HEK293T (cell line): ENCODE measurements at regions not wholly inside any gene's neighbourhood (a gene's known extent, or its start where the extent isn't known, plus 50 kb on each side); places are given as distances from the start of the nearest gene placed in this dataset.

Experiments
- CTCF ChIA-PET: fragments of 350-600 bp; formaldehyde crosslinking; extraction: SDS; loops from one replicate; lab custom pipeline; 2021; ENCODE audit warnings: antibody characterized with exemption, inconsistent platforms; lab: Yijun Ruan, JAX
- POLR2A ChIA-PET: fragments of 350-600 bp; formaldehyde crosslinking; extraction: SDS; loops from one replicate; lab custom pipeline; 2020; ENCODE audit warnings: antibody characterized with exemption, inconsistent platforms; lab: Yijun Ruan, JAX
- DNase-seq: peaks from one replicate; pipeline ENCODE4 v3.0.0; 2012; ENCODE audit warnings: mixed read lengths; ENCODE audit errors: extremely low spot score
- ARNT ChIP-seq: fragments of 450-650 bp; IDR thresholded peaks from 2 replicates; pipeline ENCODE4 v1.6.1; 2017; ENCODE audit warnings: mild to moderate bottlenecking
- BHLHE40 ChIP-seq: fragments of 450-650 bp; IDR thresholded peaks from 2 replicates; pipeline ENCODE4 v1.6.1; 2016; ENCODE audit warnings: mild to moderate bottlenecking, moderate library complexity, borderline replicate concordance
- CTBP1 ChIP-seq: fragments of 450-650 bp; IDR thresholded peaks from 2 replicates; pipeline ENCODE4 v1.6.1; 2016; ENCODE audit warnings: borderline replicate concordance
- ELF4 ChIP-seq: fragments of 450-650 bp; IDR thresholded peaks from 2 replicates; pipeline ENCODE4 v1.6.1; 2017; ENCODE audit warnings: antibody characterized with exemption
- FOXA1 ChIP-seq: fragments of 450-650 bp; IDR thresholded peaks from 2 replicates; pipeline ENCODE4 v1.6.1; 2016; ENCODE audit warnings: mild to moderate bottlenecking
- FOXK2 ChIP-seq: fragments of 450-650 bp; IDR thresholded peaks from 2 replicates; pipeline ENCODE4 v1.6.1; 2016; ENCODE audit warnings: mild to moderate bottlenecking
- FOXM1 ChIP-seq: fragments of 450-650 bp; IDR thresholded peaks from 2 replicates; pipeline ENCODE4 v1.6.1; 2017; ENCODE audit warnings: mild to moderate bottlenecking, borderline replicate concordance
- HDGF ChIP-seq: fragments of 450-650 bp; IDR thresholded peaks from 2 replicates; pipeline ENCODE4 v1.6.1; 2017; ENCODE audit warnings: antibody characterized with exemption, borderline replicate concordance
- L3MBTL2 ChIP-seq: fragments of 450-650 bp; conservative IDR thresholded peaks from 2 replicates; pipeline ENCODE4 v1.6.1; 2016; ENCODE audit warnings: mild to moderate bottlenecking
- LEF1 ChIP-seq: fragments of 450-650 bp; IDR thresholded peaks from 2 replicates; pipeline ENCODE4 v1.6.1; 2017; ENCODE audit warnings: mild to moderate bottlenecking, borderline replicate concordance
- NFRKB ChIP-seq: fragments of 450-650 bp; IDR thresholded peaks from 2 replicates; pipeline ENCODE4 v1.6.1; 2016; ENCODE audit warnings: mild to moderate bottlenecking, moderate library complexity
- SP1 ChIP-seq: fragments of 450-650 bp; IDR thresholded peaks from 2 replicates; pipeline ENCODE4 v1.6.1; 2017
- SUZ12 ChIP-seq: fragments of 450-650 bp; IDR thresholded peaks from 2 replicates; pipeline ENCODE4 v1.6.1; 2016; ENCODE audit warnings: mild to moderate bottlenecking
- TARDBP ChIP-seq: fragments of 450-650 bp; IDR thresholded peaks from 2 replicates; pipeline ENCODE4 v1.6.1; 2016
- ZNF384 ChIP-seq: fragments of 450-650 bp; IDR thresholded peaks from 2 replicates; pipeline ENCODE4 v1.6.1; 2016
- TF ChIP-seq, protein P1 (sequence below): fragments of 450-650 bp; IDR thresholded peaks from 2 replicates; pipeline ENCODE4 v1.6.1; 2016

GRCh38 chr2:181746844-181747243 lies 66.5 kb upstream of the NEUROD1 start:
- TF ChIP-seq, protein P1, sequence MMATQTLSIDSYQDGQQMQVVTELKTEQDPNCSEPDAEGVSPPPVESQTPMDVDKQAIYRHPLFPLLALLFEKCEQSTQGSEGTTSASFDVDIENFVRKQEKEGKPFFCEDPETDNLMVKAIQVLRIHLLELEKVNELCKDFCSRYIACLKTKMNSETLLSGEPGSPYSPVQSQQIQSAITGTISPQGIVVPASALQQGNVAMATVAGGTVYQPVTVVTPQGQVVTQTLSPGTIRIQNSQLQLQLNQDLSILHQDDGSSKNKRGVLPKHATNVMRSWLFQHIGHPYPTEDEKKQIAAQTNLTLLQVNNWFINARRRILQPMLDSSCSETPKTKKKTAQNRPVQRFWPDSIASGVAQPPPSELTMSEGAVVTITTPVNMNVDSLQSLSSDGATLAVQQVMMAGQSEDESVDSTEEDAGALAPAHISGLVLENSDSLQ = no peak
- TF ChIP-seq ZNF384 = no peak
- no peak for TF ChIP-seq SUZ12

GRCh38 chr2:181750305-181750704 lies 70.0 kb upstream of the NEUROD1 start:
- DNase-seq = no peak
- POLR2A ChIA-PET = no interaction called here
- CTCF ChIA-PET = no interaction called here
- no peak for TF ChIP-seq ARNT
- no peak for TF ChIP-seq ELF4
- no peak for TF ChIP-seq ZNF384
- TF ChIP-seq CTBP1 = no peak
- TF ChIP-seq FOXK2 = no peak
- TF ChIP-seq FOXM1 = no peak
- no peak for TF ChIP-seq LEF1
- no peak for TF ChIP-seq SP1
- no peak for TF ChIP-seq NFRKB
- no peak for TF ChIP-seq L3MBTL2
- no peak for TF ChIP-seq FOXA1
- TF ChIP-seq SUZ12 = no peak
- TF ChIP-seq, protein P1 = no peak
- no peak for TF ChIP-seq TARDBP
- no peak for TF ChIP-seq BHLHE40

More at GRCh38 chr2:181746844-181747243, 66.5 kb upstream of the NEUROD1 start:
- DNase-seq = no peak
- ChIA-PET CTCF (no interaction called here), POLR2A (no interaction called here)

GRCh38 chr2:181751266-181752030 lies 71.1 kb upstream of the NEUROD1 start:
- no peak for TF ChIP-seq NFRKB
- TF ChIP-seq, protein P1 = no peak
- no peak for TF ChIP-seq L3MBTL2
- TF ChIP-seq FOXK2 = no peak
- TF ChIP-seq SP1 = no peak
- no peak for TF ChIP-seq ZNF384
- TF ChIP-seq ARNT = no peak
- no peak for TF ChIP-seq SUZ12
- TF ChIP-seq FOXA1 = no peak
- no peak for TF ChIP-seq ELF4
- ChIA-PET POLR2A (no interaction called here), CTCF (no interaction called here)
- no peak for DNase-seq

- TF ChIP-seq SP1 (no peak), CTBP1 (no peak), TARDBP (no peak), ARNT (no peak), NFRKB (no peak), HDGF (no peak), BHLHE40 (no peak), FOXA1 (no peak), FOXM1 (no peak), LEF1 (no peak), FOXK2 (no peak), ELF4 (no peak)
- CTCF ChIA-PET = no interaction called here
- POLR2A ChIA-PET = no interaction called here
- DNase-seq = no peak
These were observed 72.0 kb upstream of the NEUROD1 start for GRCh38 chr2:181752301-181752700.

DNA sequence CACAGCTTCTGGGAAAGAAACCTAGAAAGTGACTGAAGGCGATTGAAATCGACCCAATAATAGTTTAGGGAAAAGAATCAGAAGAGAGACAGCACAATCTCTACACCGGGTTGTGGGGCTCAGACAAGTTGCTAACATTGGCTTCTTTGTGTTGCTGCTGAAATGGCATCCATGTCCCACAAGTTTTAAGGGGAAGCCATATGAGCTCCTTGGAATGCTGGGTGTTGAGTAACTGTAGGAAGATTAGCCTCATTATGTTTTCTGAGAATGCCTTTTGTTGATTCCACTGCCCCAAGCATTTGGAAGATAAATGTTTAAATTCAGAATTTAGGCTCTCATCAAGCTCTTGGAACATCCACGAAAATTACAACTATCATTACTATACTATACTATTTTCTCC lies 73.4 kb upstream of the NEUROD1 start:
- CTCF ChIA-PET = interaction anchor here (0.6 to 0.9 kb wide), 2 partner anchors 11 to 15 kb away, joined by 3 read pairs; no protein-coding TSS in a partner anchor
- TF ChIP-seq FOXM1 (no peak), SP1 (no peak), HDGF (no peak), ZNF384 (no peak), L3MBTL2 (no peak), FOXA1 (no peak), SUZ12 (no peak), BHLHE40 (no peak), CTBP1 (no peak), ELF4 (no peak), FOXK2 (no peak)
- POLR2A ChIA-PET = no interaction called here
- DNase-seq = no peak

GRCh38 chr2:181754105-181754504 lies 73.8 kb upstream of the NEUROD1 start:
- no peak for DNase-seq
- CTCF ChIA-PET = interaction anchor here (0.9 kb wide), 1 partner anchor 11 kb away, joined by 3 read pairs; no protein-coding TSS in a partner anchor
- POLR2A ChIA-PET = no interaction called here
- no peak for TF ChIP-seq FOXK2
- no peak for TF ChIP-seq SP1
